ENCODE measurements at regions not wholly inside any gene's neighbourhood (a gene's known extent, or its start where the extent isn't known, plus 50 kb on each side); places are given as distances from the start of the nearest gene placed in this dataset.
"Not testable (repeated sequence)": the region's sequence is repeated elsewhere in the genome, so short reads cannot be mapped to it uniquely, and the experiment has no call there.

DNA sequence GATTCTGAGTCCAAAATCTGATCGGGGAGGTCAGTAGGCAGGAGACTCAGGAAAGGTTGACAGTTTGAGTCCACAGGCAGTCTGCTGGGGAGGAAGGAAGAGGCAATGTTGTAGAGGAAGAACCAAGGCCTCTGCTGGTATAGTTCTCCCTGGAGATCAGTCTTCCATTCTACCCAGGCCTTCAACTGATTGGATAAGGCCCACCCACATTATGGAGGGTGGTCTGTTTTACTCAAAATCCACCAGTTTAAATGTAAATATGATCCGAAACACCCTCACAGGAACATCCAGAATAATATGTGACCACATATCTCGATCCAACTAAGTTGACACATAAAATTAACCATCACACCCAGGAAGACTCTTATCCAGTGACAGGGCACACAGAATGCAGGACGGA lies 425.3 kb upstream of the ZMIZ1 start:
- no peak for DNase-seq (ENCODE audit: low read depth, low spot score)

- DNase-seq (ENCODE audit: low read depth, low spot score): no peak
These were observed 424.2 kb upstream of the ZMIZ1 start for GRCh38 chr10:78644550-78644949.

GRCh38 chr10:78645169-78645686 lies 423.5 kb upstream of the ZMIZ1 start:
- DNase-seq (ENCODE audit: low read depth, low spot score): no peak

DNA sequence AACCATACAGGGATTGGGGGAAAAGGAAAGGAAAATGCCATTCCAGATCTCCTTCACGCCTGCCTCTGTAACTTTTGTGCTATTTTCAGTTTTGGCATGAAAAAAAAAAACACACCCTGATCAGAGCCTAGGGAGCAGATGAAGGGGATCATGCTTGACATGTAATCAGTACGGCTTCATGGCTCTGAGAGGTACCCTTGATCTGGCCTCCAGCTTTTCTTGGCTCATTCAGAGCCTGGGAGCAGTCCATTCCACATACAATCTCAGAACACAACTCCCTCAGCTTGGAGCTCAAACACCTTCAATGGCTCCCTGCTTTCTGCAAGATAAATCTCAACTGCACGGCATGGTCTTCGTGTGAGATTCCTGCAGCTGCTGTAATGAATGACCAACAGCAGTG lies 422.8 kb upstream of the ZMIZ1 start:
- DNase-seq (ENCODE audit: low read depth, low spot score): no peak

DNA sequence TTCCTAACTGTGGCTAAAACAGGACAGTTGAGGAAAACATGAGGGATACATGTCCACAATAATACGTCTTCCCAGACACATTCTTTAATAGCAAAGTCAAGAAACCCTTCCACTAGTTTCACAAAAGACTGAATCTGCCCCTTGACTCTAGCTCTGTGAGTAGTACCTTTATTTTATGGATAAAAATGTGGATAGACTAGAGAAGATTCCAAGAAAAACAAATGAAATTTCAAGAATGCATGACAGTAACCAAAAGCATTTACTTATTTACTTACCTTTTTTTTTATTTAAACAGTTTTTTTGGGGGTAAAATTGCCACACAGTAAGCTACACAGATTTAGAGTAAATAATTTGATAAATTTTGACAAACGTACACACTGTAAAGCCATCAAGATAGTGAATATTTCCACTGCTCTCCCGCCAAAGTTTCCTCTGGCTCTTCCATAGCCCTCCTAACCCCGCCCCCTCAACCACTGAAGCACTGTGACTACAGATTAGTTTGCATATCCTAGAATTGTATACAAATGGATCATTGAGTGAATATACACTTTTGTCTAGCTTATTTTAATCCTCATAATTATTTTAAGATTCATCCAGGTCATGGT lies 420.4 kb upstream of the ZMIZ1 start:
- no peak for DNase-seq (ENCODE audit: low read depth, low spot score)

- no peak for DNase-seq (ENCODE audit: low read depth, low spot score)
These were observed 419.3 kb upstream of the ZMIZ1 start for GRCh38 chr10:78649429-78649828.

- no peak for DNase-seq (ENCODE audit: low read depth, low spot score)
These were observed 418.6 kb upstream of the ZMIZ1 start for GRCh38 chr10:78650122-78650521.

- DNase-seq (ENCODE audit: low read depth, low spot score): no peak
These were observed 417.5 kb upstream of the ZMIZ1 start for GRCh38 chr10:78651287-78651686.

DNA sequence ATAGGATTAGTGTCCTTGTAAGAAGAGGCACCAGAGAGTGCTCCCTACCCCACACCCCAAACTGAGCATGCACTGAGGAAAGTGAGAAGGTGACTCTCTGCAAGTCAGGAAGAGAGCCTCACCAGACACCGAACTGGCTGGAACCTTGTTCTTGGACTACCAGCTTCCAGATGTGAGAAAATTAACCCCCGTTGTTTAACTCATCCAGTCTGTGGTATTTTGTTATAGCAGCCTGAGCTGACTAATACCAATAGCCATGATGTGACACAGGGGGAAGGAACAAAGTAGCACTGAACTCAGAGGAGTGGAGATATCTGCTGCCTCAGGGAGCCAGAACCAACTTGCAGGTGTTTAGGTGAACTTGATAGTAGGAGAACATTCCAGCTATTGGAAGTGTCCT lies 415.2 kb upstream of the ZMIZ1 start:
- no peak for DNase-seq (ENCODE audit: low read depth, low spot score)

DNA sequence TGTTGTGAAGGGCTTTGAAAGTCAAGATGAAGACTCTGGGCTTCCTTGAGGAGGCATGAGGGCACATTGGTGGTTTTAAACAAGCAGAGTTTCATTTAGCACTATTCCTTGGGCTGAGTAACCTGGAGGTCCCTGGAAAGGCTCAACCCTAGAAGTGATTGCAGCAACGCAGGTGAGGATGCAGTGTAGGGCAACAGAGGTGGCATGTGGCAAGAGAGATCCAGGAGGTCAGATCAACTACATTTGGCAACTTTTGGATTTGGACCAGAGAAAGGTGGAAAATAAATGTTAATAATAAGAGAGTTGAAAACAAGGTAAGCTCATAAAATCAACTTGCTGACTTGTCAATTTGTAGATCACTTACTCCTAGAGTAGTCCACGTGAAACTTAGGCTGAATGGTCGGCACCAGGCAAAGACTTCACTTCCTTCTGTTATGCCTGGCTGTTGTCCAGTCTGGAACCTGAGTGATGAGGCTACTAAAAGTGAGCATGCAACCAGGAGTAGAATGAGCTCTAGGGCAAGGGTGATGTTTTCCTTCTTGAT lies 414.6 kb upstream of the ZMIZ1 start:
- DNase-seq (ENCODE audit: low read depth, low spot score): no peak

DNA sequence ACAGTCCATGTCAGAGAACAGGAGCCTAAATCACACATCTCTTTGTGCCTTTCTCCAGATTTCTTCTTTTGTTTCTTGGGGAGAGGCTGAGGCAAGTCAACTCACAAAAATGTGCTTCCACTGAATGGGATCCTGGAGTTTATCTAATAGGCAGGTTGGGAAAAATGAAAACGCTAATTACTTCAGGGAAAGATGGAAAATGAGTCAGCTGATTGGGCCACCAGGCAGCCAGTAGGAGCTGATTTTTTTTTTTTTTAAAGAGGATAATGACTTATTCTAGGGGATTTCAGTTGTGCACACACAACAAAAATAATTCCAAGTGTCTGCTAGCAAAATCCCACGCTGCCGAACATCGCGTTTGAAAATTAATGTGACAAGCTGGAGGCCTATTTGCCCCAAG lies 412.8 kb upstream of the ZMIZ1 start:
- DNase-seq (ENCODE audit: low read depth, low spot score): no peak

- DNase-seq (ENCODE audit: low read depth, low spot score): no peak
These were observed 412.2 kb upstream of the ZMIZ1 start for GRCh38 chr10:78656417-78657162.

DNA sequence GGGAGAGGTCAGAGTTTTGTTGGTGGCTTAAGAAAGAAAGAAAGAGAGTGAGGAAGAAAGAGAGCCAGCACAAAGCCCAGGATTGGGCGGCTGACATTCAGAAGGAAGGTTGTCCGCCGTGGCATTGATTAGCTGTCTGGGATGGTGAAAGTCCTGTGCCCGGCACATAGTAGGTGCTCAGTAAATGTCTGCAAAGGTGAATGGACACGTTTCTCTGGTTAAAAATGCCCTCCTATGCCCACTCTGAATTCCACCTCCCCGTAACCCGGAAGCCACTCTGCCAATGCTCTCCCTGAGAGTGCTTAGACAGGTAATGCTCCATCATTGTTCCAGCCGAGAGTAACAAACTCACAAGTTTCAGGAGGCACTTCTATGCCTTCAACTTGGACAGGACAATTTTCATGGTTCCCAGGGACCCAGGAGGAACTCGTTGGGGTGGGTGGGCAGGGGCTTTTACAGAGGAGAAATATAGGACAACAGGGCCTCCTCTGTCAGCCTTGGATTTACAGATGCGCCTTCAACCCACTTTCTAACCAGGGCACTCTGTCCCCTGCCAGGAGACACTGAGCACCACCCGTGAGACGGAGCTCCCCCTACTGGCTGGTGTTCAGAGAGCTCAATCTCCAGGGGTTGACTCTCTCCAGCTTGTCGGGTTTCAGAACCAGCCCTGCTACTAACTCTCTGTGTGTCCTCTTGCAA lies 411.5 kb upstream of the ZMIZ1 start:
- DNase-seq (ENCODE audit: low read depth, low spot score): peak; percentile 39

- DNase-seq (ENCODE audit: low read depth, low spot score): no peak
These were observed 411.0 kb upstream of the ZMIZ1 start for GRCh38 chr10:78657862-78658165.

- no peak for DNase-seq (ENCODE audit: low read depth, low spot score)
These were observed 409.8 kb upstream of the ZMIZ1 start for GRCh38 chr10:78658645-78659597.

- no peak for DNase-seq (ENCODE audit: low read depth, low spot score)
These were observed 409.2 kb upstream of the ZMIZ1 start for GRCh38 chr10:78659598-78659967.

GRCh38 chr10:78660446-78661106 lies 408.2 kb upstream of the ZMIZ1 start:
- DNase-seq (ENCODE audit: low read depth, low spot score): no peak

GRCh38 chr10:78663721-78664120 lies 405.0 kb upstream of the ZMIZ1 start:
- DNase-seq (ENCODE audit: low read depth, low spot score): no peak

- DNase-seq (ENCODE audit: low read depth, low spot score): no peak
These were observed 403.7 kb upstream of the ZMIZ1 start for GRCh38 chr10:78664929-78665553.

GRCh38 chr10:78672918-78673317 lies 395.8 kb upstream of the ZMIZ1 start:
- DNase-seq (ENCODE audit: low read depth, low spot score): no peak

DNA sequence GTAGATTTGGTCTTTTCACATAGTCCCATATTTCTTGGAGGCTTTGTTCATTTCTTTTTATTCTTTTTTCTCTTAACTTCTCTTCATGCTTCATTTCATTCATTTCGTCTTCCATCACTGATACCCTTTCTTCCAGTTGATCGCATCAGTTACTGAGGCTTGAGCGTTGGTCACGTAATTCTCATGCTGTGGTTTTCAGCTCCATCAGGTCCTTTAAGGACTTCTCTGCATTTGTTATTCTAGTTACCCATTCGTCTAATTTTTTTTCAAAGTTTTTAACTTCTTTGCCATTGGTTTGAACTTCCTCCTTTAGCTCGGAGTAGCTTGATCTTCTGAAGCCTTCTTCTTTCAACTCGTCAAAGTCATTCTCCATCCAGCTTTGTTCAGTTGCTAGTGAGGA lies 387.6 kb upstream of the ZMIZ1 start:
- DNase-seq (ENCODE audit: low read depth, low spot score): not testable (repeated sequence)
